GM23338 (cell line): ENCODE measurements at regions not wholly inside any gene's neighbourhood (a gene's known extent, or its start where the extent isn't known, plus 50 kb on each side); places are given as distances from the start of the nearest gene placed in this dataset.

Source experiments
- CREB1 ChIP-seq: fragments of 250-450 bp; sonication (Bioruptor Pico); IDR thresholded peaks from 2 replicates; pipeline ENCODE4 v1.5.0; 2020; ENCODE audit warnings: low read depth, mild to moderate bottlenecking, moderate library complexity
- CTCF ChIP-seq, 2 experiments: fragments of 200-600 bp in 1 of 2; sonication (generic) in 1 of 2; conservative IDR thresholded peaks; 2 replicates each; pipeline versions ENCODE4 v1.5.1 to v1.6.1; 2016 to 2017; ENCODE audit warnings: antibody characterized with exemption in 2 of 2, low read depth in 2 of 2, mild to moderate bottlenecking in 2 of 2, moderate library complexity in 1 of 2
- ETS1 ChIP-seq: IDR thresholded peaks from 2 replicates; pipeline ENCODE4 v1.6.1; 2016; ENCODE audit warnings: antibody characterized with exemption
- EZH2 ChIP-seq: fragments of 200-600 bp; sonication (generic); IDR thresholded peaks from one replicate; pipeline ENCODE4 v1.8.0; 2017; ENCODE audit warnings: antibody characterized with exemption, mild to moderate bottlenecking, low read depth; ENCODE audit not compliant: unreplicated experiment
- EZH2phosphoT487 ChIP-seq: fragments of 200-600 bp; sonication (generic); IDR thresholded peaks from one replicate; pipeline ENCODE4 v1.8.1; 2018; ENCODE audit warnings: antibody characterized with exemption; ENCODE audit not compliant: unreplicated experiment
- JUNB ChIP-seq: IDR thresholded peaks from one replicate; pipeline ENCODE4 v1.6.1; 2016; ENCODE audit warnings: antibody characterized with exemption; ENCODE audit not compliant: unreplicated experiment
- NANOG ChIP-seq: IDR thresholded peaks from 2 replicates; pipeline ENCODE4 v1.6.1; 2016; ENCODE audit warnings: antibody characterized with exemption, borderline replicate concordance
- POLR2AphosphoS5 ChIP-seq: IDR thresholded peaks from 2 replicates; pipeline ENCODE4 v1.6.1; 2016; ENCODE audit warnings: antibody characterized with exemption, low read depth
- REST ChIP-seq: IDR thresholded peaks from one replicate; pipeline ENCODE4 v1.6.1; 2018; ENCODE audit warnings: antibody characterized with exemption; ENCODE audit not compliant: unreplicated experiment
- ZNF114 ChIP-seq: fragments of 250-450 bp; sonication (Bioruptor Pico); IDR thresholded peaks from 2 replicates; pipeline ENCODE4 v1.5.0; 2020; ENCODE audit warnings: mild to moderate bottlenecking, moderate library complexity
- ZNF331 ChIP-seq: fragments of 250-450 bp; sonication (Bioruptor Pico); IDR thresholded peaks from 2 replicates; pipeline ENCODE4 v1.5.0; 2020; ENCODE audit warnings: low read depth, mild to moderate bottlenecking, moderate library complexity
- ZNF462 ChIP-seq: fragments of 250-450 bp; sonication (Bioruptor Pico); IDR thresholded peaks from 2 replicates; pipeline ENCODE4 v1.5.0; 2020; ENCODE audit warnings: mild to moderate bottlenecking, moderate library complexity

DNA sequence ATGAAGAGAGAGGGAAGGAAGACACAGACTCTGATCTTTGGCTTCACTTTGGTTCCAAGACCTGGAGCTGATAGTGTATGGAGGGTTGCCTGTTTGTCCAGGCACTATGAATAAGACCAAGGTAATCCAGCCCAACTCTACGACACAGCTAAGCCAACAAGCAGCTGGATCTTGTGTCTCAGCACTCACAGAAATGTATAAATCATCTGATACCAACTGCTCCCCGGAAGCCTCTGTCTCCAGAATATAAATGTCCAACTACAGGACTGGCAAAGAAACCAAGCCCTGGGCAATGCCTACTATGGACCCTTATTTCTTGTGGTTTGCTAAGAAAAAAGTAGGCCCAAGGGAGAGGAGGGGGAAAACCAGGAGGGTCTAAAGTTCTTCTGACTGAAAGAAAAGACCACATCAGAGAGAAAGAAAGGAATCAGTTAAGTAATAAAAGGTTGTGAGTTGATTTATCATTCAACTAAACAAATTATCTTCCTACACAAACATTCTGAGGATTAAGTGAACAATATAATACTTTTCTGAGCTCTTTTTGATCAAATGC lies 204.0 kb downstream of the DAD1 start:
- no peak for TF ChIP-seq POLR2AphosphoS5
- TF ChIP-seq CTCF (conservative IDR thresholded peaks at IDR 0.05; ENCODE audit: low read depth in 2 of 2), result no peak
- no peak for TF ChIP-seq REST
- TF ChIP-seq EZH2, result no peak
- no peak for TF ChIP-seq CREB1 (CRISPR knock-in tag)
- TF ChIP-seq EZH2phosphoT487, result no peak
- no peak for TF ChIP-seq NANOG
- no peak for TF ChIP-seq JUNB
- TF ChIP-seq ETS1, result no peak
- TF ChIP-seq ZNF114 (CRISPR knock-in tag), result no peak
- no peak for TF ChIP-seq ZNF462 (CRISPR knock-in tag)
- TF ChIP-seq ZNF331 (CRISPR knock-in tag), result no peak
